ENCODE measurements at regions not wholly inside any gene's neighbourhood (a gene's known extent, or its start where the extent isn't known, plus 50 kb on each side); places are given as distances from the start of the nearest gene placed in this dataset.

DNA sequence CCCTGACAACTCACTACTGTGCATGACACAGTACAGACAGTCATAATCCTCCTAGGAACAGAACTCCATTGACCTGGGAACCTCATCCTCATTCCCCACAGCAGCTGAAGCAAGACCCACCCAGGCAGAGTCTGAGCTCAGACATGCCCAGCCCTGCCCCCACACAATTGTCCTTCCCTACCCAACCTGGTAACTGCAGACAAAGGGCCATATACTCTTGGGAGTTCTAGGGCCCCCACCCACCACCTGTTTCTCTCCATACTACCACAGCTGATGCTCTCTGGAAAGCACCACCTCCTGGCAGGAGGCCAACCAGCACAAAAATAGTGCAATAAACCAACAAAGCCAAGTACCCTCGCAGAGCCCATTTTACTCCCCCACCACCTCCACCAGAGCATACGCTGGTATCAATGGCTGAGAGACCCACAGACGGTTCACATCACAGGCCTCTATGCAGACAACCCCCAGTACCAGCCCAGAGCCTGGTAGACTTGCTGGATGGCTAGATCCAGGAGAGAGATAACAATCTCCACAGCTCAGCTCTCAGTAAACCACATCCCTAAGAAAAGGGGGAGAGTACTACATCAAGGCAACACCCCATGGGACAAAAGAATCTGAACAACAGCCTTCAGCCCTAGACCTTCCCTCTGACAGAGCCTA, 159.7 kb upstream of the CXADR start:
- Mint-ChIP-seq H3K36me3 (ENCODE audit: low read depth) (no peaks in the 10 kb centered on the region; the same call in 2 of the 3 replicates), H3K4me1 (no peaks in the 10 kb centered on the region), H3K27me3 (ENCODE audit: insufficient read depth, low read depth, poor library complexity) (peaks cover 9% of the 10 kb centered on the region), H3K4me3 (no peak overlapping the region), H3K9me3 (no peaks in the 10 kb centered on the region; the same call in 2 of the 3 replicates), H3K27ac (no peak overlapping the region; the same call in 1 of the 2 replicates)
- H3K79me2 ChIP-seq (replicated peaks; ENCODE audit: insufficient read depth): no peaks in the 10 kb centered on the region
- DNase-seq (ENCODE audit: low spot score) (no peak), ATAC-seq (no peak)
- no peaks in the 10 kb centered on the region for H3K4me1 ChIP-seq (ENCODE audit: insufficient read depth)
- no peak overlapping the region for H2AFZ ChIP-seq
- H3K4me3 ChIP-seq: no peak overlapping the region
- H3K4me2 ChIP-seq: no peak overlapping the region
- no peak overlapping the region for H3K27ac ChIP-seq (ENCODE audit: low read depth)
- TF ChIP-seq, protein P1, sequence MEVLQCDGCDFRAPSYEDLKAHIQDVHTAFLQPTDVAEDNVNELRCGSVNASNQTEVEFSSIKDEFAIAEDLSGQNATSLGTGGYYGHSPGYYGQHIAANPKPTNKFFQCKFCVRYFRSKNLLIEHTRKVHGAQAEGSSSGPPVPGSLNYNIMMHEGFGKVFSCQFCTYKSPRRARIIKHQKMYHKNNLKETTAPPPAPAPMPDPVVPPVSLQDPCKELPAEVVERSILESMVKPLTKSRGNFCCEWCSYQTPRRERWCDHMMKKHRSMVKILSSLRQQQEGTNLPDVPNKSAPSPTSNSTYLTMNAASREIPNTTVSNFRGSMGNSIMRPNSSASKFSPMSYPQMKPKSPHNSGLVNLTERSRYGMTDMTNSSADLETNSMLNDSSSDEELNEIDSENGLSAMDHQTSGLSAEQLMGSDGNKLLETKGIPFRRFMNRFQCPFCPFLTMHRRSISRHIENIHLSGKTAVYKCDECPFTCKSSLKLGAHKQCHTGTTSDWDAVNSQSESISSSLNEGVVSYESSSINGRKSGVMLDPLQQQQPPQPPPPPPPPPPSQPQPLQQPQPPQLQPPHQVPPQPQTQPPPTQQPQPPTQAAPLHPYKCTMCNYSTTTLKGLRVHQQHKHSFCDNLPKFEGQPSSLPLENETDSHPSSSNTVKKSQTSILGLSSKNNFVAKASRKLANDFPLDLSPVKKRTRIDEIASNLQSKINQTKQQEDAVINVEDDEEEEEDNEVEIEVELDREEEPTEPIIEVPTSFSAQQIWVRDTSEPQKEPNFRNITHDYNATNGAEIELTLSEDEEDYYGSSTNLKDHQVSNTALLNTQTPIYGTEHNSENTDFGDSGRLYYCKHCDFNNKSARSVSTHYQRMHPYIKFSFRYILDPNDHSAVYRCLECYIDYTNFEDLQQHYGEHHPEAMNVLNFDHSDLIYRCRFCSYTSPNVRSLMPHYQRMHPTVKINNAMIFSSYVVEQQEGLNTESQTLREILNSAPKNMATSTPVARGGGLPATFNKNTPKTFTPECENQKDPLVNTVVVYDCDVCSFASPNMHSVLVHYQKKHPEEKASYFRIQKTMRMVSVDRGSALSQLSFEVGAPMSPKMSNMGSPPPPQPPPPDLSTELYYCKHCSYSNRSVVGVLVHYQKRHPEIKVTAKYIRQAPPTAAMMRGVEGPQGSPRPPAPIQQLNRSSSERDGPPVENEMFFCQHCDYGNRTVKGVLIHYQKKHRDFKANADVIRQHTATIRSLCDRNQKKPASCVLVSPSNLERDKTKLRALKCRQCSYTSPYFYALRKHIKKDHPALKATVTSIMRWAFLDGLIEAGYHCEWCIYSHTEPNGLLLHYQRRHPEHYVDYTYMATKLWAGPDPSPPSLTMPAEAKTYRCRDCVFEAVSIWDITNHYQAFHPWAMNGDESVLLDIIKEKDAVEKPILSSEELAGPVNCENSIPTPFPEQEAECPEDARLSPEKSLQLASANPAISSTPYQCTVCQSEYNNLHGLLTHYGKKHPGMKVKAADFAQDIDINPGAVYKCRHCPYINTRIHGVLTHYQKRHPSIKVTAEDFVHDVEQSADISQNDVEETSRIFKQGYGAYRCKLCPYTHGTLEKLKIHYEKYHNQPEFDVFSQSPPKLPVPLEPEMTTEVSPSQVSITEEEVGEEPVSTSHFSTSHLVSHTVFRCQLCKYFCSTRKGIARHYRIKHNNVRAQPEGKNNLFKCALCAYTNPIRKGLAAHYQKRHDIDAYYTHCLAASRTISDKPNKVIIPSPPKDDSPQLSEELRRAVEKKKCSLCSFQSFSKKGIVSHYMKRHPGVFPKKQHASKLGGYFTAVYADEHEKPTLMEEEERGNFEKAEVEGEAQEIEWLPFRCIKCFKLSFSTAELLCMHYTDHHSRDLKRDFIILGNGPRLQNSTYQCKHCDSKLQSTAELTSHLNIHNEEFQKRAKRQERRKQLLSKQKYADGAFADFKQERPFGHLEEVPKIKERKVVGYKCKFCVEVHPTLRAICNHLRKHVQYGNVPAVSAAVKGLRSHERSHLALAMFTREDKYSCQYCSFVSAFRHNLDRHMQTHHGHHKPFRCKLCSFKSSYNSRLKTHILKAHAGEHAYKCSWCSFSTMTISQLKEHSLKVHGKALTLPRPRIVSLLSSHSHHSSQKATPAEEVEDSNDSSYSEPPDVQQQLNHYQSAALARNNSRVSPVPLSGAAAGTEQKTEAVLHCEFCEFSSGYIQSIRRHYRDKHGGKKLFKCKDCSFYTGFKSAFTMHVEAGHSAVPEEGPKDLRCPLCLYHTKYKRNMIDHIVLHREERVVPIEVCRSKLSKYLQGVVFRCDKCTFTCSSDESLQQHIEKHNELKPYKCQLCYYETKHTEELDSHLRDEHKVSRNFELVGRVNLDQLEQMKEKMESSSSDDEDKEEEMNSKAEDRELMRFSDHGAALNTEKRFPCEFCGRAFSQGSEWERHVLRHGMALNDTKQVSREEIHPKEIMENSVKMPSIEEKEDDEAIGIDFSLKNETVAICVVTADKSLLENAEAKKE (CRISPR knock-in tag; IDR thresholded peaks at IDR 0.05): no peak
- TF ChIP-seq JUNB (IDR thresholded peaks at IDR 0.05; ENCODE audit: unreplicated experiment) (no peak), ZNF331 (CRISPR knock-in tag; IDR thresholded peaks at IDR 0.05; ENCODE audit: low read depth) (no peak)
- TF ChIP-seq, protein P2, sequence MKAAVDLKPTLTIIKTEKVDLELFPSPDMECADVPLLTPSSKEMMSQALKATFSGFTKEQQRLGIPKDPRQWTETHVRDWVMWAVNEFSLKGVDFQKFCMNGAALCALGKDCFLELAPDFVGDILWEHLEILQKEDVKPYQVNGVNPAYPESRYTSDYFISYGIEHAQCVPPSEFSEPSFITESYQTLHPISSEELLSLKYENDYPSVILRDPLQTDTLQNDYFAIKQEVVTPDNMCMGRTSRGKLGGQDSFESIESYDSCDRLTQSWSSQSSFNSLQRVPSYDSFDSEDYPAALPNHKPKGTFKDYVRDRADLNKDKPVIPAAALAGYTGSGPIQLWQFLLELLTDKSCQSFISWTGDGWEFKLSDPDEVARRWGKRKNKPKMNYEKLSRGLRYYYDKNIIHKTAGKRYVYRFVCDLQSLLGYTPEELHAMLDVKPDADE (IDR thresholded peaks at IDR 0.05): no peak
- no peaks in the 10 kb centered on the region for H4K20me1 ChIP-seq (replicated peaks; ENCODE audit: insufficient read depth)
- H3K9me2 ChIP-seq (ENCODE audit: insufficient read depth): 0 out of 2 replicates have a peak, but pooled peaks cover 5% of the 10 kb centered on the region
- no peaks in the 10 kb centered on the region for H3K36me3 ChIP-seq (ENCODE audit: insufficient read depth)
- H3F3A ChIP-seq (replicated peaks; ENCODE audit: low read depth): no peaks in the 10 kb centered on the region
- no peaks in the 10 kb centered on the region for H3K27me3 ChIP-seq (ENCODE audit: insufficient read depth)

DNA sequence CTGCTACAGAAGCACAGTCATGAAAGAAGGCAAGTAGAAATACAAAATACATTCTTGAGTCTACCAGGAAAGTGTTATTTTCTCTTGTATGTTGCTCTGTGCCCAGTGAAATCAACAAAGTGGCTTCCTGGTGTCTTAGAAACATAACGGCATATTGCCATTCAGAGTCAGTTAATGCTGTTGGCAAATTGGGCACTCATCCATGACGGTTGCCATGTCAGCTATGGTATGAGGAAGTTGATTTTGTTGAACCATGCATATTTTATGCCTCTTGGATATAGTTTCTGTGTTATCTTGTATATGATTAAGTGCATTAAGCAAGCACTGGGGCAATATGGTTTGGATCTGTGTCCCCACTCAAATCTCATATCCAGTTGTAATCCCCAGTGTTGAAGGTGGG, 153.1 kb upstream of the CXADR start:
- peaks cover 2% of the 10 kb centered on the region; the same call in 1 of the 2 replicates for H3K9me2 ChIP-seq (ENCODE audit: insufficient read depth)
- no peaks in the 10 kb centered on the region for H3K4me1 ChIP-seq (ENCODE audit: insufficient read depth)
- no peaks in the 10 kb centered on the region for H3K27me3 ChIP-seq (ENCODE audit: insufficient read depth)
- DNase-seq (ENCODE audit: low spot score) (no peak), ATAC-seq (no peak)
- no peaks in the 10 kb centered on the region for H3F3A ChIP-seq (replicated peaks; ENCODE audit: low read depth)
- Mint-ChIP-seq H3K36me3 (ENCODE audit: low read depth) (no peaks in the 10 kb centered on the region), H3K4me1 (no peaks in the 10 kb centered on the region), H3K27me3 (ENCODE audit: insufficient read depth, low read depth, poor library complexity) (peaks cover 2% of the 10 kb centered on the region), H3K9me3 (no peaks in the 10 kb centered on the region), H3K27ac (no peak overlapping the region), H3K4me3 (no peak overlapping the region)
- H3K4me2 ChIP-seq: no peak overlapping the region
- no peaks in the 10 kb centered on the region for H3K36me3 ChIP-seq (ENCODE audit: insufficient read depth)
- no peaks in the 10 kb centered on the region for H3K79me2 ChIP-seq (replicated peaks; ENCODE audit: insufficient read depth)
- no peak overlapping the region for H2AFZ ChIP-seq
- no peak overlapping the region for H3K4me3 ChIP-seq
- no peak overlapping the region for H3K27ac ChIP-seq (ENCODE audit: low read depth)
- H4K20me1 ChIP-seq (replicated peaks; ENCODE audit: insufficient read depth): no peaks in the 10 kb centered on the region
- no peak for TF ChIP-seq JUNB (IDR thresholded peaks at IDR 0.05; ENCODE audit: unreplicated experiment)
- TF ChIP-seq, protein P1 (CRISPR knock-in tag; IDR thresholded peaks at IDR 0.05): no peak

Data from GM23338 (cell line).